NCI-H524 (cell line): ENCODE measurements at regions not wholly inside any gene's neighbourhood (a gene's known extent, or its start where the extent isn't known, plus 50 kb on each side); places are given as distances from the start of the nearest gene placed in this dataset.
A peak's percentile ranks its signal among the peaks of the same experiment; 100 is the strongest.

Source experiments
- DNase-seq, 2 experiments: peaks; one replicate each; lab custom pipeline; 2025; lab: John Stamatoyannopoulos, UW

DNA sequence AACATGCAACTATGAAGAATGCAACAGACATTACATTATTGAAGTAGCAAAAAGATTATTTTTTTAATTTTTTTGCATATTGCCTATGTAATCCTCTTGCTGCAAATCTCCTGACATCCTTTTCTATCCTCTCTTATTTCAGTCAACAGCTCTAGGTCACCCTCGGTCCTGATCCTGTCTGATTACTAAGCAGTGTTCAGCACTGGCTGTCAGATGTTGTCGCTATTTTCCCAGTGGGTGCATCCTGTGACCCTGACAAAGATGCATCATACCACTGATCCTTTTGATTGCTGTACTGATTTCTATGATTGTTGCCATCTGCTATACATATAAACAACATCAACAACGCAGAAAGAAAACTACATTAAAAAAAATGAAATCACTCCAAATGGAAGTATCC is 443.7 kb upstream of the PRR20A start:
- no peak for DNase-seq

DNA sequence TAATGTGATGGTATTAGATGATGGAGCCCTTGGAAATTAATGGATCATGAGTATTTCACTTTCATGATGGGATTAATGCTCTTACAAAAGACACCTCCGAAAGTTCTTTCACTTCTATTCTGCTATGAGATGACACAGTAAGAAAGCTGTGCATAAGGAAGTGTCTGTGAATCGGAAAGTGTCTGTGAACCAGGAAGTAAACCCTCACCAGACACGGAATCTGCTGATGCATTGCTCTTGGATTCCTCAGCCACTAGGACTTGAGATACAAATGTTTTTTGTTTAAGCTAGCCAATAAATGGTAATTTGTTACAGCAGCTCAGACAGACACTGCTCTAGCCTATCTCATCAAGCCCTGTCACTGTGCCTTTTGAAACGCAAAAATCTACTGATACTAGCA is 440.4 kb upstream of the PRR20A start:
- no peak for DNase-seq

DNA sequence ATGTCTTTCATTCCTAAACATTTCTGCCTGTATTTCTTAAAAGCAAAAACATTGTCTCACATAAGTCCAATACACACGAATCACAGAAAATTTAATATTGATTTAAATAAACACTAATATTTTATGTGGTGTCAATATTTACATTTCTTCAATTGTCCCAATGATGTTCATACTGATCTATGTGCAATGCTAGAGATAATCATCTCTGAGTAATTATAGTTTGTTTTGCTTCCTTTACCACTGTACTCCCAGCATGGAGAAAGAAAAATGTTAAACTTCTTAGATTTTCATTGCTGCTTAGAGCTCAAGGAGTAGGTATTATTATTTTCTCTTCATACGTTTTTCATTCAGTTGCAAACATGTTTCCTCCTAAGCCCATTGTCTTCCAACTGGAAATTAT is 434.2 kb upstream of the PRR20A start:
- no peak for DNase-seq

DNA sequence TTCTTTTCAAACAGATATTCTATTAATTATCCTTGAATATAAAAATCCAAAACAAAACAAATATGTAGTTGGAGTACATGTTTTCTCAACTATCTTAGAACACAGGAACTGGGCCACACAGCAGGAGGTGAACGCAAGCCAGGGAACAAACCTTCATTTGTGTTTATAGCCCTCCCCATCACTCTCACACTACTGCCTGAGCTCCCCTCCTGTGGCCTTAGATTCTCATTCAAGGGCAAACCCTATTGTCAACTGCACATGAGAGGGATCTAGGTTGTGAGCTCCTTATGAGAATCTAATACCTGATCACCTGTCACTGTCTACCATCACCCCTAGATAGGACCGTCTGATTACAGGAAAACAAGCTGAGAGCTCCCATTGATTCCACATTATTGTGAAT is 427.1 kb upstream of the PRR20A start:
- no peak for DNase-seq

DNA sequence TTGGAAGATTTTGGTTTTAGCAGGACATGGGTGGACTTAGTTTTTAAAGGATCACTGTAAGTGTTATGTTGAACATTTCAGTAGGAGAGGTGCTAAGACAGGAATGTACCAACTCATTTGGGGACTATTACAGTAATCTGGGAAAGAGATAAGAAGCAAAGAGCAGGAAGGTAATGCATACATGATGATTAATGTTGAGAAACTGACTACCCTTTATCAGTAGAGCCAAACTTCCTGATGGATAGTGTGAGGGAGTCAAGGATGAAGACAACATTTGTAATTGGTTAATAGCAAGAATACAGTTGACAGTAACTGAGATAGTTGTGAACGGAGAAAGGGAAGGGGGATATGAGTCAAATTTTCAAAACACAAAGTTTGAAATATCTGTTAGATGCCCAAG is 421.9 kb upstream of the PRR20A start:
- DNase-seq: no peak

DNA sequence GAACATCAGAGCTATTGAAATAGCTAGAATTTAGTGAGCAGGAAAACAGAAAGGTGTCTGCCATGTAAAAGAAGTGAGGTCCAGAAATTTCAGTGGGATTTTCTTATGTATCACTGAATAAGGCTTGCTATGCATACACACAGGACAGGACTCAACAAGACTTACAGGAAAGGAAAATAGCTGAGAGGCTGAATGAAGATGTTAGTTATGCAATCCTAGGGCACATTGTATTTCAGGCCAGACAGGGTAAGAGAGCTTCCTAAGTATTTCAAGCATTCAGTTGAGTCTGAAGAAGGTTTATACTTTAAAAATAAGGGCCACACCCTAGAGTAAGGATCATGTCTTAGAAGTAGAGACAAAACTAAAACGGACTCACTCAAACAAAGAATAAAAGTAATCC is 419.9 kb upstream of the PRR20A start:
- no peak for DNase-seq

DNA sequence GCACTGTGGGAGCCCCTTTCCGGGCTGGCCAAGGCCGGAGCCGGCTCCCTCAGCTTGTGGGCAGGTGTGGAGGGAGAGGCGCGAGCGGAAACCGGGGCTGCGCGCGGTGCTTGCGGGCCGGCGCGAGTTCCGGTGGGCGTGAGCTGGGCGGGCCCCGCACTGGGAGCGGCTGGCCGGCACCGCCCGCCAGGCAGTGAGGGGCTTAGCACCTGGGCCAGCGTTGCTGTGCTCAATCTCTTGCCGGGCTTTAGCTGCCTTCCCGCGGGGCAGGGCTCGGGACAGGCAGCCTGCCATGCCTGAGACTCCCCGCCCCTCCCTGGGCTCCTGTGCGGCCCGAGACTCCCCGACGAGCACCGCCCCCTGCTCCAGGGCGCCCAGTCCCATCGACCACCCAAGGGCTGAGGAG is 405.2 kb upstream of the PRR20A start:
- no peak for DNase-seq

DNA sequence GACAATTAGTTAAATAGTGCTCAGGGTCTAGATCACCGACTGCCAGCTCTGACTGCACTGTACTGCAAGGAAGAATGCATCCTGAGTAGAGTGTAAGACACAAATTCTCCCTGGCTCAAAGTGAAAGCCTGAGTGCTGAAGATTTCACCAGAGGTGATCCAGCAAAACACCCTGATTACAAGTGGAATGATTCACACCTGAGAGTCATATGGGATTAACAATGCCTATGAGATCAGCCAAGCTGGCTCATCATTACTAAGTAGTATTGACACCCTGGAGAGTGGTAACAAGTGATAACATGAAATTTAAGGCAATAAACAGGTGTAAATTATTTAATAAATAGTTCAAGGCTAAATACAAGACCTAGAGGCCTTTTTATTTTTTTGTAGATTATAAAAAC is 403.8 kb upstream of the PRR20A start:
- no peak for DNase-seq

DNA sequence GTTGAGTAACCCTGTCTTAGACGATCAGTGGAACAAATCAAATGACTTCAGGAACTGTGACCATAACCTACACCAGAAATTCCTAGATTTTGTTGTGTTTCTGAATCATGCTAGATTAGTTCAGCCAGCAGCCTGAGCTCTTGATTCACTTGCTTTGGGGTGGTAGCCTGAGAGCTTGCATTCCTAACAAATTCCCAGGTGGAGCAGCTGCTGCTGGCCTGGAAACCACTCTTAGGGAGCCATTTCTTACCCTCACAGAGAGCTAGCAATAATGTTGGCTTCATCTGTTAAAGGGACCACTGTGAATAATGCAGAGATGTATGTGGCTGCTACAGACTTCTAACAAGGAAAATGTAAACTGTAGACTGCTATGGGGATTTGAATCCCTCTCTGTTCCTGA is 388.1 kb upstream of the PRR20A start:
- no peak for DNase-seq

DNA sequence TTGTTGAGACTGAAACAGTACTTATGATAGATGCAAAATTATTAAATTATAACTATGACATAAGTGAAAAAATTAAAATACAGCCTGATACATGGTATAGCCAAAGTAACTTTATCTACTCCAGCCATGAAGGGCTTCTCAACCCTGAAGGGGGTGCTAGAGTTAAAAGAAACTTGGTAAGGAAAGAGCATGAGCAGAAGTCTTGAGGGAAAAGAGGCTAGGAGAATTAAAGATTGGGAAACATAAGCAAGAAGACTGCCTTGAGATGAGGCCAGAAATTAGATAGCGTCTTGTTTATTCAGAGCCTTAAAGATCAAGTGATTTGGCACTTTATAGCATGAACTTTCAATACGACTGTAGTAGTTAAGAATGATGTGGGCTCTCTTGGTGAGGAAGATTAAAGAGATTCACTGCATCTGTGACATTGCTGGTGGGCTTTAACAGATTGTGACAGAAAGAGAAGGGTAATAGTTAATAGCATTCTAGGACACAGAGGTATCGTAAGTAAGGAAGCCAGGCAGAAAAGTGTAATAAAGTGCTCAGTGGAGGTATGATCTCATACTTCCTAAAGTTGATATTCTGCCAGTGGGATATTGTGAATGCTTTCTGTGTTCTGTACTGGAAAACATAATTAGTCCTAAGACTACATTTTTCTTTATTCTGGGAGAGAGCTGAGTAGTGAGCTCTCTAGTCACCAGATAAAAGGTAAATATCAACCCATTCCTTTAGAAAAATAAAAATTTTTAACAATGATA is 385.4 kb upstream of the PRR20A start:
- DNase-seq: no peak

DNA sequence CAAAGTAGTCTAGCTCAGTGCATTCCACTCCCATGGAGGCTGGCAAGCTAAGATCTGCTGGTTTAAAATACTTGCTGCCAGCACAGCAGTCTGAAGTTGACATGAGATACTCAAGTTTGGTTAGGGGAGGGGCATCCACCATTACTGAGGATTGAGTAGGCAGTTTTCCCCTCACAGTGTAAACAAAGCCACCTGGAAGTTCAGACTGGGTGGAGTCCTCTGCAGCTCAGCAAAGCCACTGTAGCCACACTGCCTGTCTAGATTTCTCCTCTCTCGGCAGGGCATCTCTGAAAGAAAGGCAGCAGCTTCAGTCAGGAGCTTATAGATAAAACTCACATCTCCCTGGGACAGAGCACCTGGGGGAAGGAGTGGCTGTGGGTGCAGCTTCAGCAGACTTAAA is 377.4 kb upstream of the PRR20A start:
- peak in 1 of 2 experiments; percentile 5 for DNase-seq

DNA sequence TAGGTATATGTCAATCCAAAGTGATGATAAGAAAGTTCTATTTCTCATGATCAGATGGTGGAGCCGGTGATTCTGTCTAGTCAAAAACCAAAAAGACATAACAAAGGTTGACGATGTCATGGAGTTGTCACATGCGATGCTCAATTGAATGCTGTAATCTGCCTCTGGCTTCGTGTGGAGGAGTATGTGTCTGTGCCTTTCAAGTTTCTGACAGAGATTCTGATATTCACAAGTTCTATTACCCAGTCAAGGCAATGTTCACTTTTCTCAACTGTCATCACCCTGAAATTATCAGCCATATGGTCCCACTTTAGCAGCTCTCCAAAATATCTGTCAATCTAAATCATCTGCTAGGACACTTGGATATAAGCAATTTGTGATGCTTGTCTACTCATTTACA is 367.6 kb upstream of the PRR20A start:
- peak; percentile 61 to 81 for DNase-seq

DNA sequence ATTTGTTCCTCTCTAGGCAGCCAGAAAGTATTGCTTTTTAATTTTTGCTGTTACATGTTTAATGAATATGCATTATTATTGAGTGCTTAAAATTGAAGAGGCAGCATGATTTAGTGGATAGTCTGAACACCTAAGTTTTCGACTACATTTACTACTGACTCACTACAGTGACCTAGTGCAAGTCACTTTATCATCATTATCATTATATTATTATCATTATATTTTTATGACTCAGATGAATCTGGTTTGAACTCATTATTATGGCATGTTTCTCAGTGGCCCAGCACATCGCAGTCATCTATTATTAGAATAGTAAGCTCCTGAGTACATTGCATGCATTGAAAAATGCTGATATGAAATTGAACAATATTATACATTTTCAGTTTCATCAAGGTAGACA is 351.2 kb upstream of the PRR20A start:
- no peak for DNase-seq

DNA sequence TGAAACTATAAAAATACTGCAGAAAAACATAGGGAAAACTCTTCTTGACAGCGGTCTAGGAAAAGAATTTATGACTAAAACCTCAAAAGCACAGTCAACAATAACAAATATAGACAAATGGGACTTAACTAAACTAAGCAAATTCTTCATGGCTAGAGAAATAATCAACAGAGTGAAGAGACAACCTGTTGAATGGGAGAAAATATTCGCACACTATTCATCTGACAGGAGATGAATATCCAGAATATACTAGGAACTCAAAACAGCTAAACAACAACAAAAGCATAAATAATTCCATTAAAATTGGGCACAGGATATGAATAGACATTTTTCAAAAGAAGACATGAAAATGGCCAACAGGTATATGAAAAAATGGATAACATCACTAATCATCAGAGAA is 303.6 kb upstream of the PRR20A start:
- DNase-seq: no peak

DNA sequence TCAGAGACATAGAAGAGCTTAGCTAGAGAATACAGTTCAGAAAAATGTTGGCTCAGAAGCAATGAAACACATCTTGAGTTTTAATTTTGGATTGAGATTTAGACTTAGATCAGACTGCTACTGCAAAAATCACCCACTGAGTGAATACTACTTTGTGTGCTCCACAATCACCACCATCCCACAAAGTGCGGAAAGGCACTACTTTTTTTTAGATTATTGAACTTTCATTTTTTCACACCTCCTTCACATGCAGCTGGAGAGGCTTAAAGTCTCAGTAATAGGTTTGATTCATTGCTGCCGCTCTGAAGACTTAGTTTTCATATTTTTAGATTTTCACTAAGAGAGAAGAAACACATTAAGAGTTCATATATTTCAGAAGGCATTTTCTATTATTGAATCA is 289.9 kb upstream of the PRR20A start:
- DNase-seq: no peak

DNA sequence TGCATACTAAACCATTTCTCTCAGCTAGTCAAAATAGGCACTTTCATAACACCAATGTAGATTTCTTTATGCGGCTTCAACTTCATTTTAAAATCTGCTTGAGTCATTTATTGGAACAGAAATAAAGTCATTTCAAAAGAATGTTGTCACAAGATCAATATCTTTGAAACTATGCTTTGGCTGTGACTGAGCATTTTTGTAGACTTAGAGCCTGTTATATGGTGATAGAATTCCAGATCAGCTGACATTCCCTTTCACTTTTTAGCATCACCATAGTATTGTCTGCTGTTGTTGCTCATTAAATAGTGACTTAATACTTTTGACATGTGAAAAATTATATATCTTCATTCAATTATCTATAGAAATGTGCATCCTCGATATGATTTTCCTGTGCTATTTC is 279.2 kb upstream of the PRR20A start:
- no peak for DNase-seq

DNA sequence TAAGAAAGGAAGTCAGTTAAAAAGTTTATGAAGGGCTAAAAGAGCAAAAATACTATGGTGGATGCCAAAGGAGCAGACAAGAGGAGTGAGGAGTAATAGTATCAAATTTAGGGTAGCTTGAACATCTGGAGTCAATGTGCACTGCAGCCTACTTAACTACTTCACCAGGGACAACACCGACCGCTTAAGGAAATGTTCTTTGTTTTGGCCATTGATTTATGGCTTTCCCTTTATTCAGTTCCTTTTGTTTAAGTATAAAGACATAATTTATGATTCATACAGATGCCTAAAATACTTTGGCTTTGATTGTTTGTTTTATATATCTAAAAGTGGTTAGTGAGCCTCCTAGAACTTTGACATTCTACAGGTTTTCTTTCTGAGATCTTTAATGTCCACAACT is 276.3 kb upstream of the PRR20A start:
- no peak for DNase-seq

DNA sequence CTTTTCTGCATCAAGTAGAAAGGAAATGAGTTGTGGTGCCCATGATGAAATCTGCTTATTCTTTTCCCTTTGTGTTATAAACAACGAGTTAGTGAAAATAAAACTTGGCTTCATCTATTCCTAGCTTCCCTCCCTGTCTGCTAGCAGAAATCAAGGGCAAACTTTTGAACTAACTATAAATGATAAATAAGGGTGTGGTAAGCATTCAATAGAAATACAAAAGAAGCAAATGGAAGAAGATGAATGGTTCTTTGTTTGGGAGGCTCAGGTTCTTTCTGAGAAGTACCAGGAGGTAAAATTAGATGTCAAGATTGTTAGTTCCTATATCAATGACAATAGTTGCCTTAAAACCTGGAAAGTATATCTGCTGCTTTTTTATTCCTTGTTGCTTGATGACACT is 275.3 kb upstream of the PRR20A start:
- no peak for DNase-seq

DNA sequence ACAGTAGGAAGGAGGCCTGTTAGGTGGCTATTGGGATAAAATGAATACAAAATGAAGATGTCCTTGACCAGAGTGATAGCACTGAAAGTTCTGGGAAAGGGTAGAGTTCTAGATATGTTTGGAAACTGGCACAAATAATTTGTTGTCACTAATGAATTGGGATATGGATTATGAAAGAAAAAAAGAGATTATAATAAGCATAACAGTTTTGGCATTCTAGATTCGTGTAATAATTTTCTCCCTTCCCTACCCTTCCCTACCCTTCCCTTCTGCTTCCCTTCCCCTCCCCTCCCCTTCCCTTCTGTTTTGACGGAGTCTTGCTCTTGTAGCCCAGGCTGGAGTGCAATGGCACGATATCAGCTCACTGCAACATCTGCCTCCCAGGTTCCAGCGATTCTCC is 271.0 kb upstream of the PRR20A start:
- no peak for DNase-seq

DNA sequence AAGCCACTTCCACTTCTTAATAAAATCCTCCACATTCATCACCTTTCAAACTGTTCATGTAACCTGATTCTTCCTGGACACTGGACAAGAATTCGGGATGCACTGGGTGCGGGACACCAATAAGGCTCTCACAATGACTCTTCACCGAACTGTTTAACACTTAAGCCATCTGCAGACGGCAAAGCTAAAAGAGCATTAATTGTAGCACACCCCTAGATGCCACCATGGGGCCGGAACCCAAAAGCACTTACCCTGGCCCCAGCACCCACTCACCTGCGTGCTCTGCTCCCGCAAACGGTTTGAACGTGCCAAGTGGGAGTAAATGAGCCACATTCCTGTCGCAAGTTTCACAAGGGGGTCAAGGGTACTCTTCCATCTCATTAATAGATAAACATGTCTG is 254.3 kb upstream of the PRR20A start:
- peak; percentile 53 to 73 for DNase-seq

DNA sequence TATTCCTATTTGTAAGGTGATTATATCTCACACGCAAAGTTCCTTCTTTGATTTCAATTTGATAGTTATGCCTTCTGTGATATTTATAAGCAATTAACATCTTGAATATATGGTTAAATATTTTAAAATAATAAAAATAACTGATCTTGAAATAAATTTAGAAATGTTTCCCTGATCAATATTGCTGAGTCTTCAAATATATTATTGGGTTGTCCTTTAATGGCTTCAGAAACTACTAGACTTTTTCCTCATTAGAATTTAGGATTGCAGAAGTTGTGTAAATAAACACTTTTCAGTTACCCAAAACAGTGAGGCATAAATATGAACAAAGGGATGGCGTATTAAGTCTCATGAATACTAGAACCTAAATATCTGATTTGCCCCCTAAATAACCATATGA is 252.3 kb upstream of the PRR20A start:
- no peak for DNase-seq

DNA sequence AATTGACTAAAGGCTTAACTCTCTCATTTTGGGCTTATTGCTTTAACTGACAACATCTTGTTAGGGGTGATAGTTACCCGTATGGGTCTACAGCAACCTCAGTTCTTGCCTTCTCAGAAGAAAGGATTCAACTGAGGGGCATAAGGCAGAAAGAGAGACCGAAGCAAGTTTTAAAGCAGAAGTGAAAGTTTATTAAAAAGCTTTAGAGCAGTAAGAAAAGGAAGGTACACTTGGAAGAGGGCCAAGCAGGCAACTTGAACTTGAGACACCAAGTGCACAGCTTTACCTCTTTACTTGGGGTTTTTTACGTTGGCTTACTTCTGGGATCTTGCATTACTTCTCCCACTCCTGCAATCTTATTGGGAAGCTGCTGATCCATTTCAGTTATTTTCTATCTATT is 246.9 kb upstream of the PRR20A start:
- DNase-seq: no peak

DNA sequence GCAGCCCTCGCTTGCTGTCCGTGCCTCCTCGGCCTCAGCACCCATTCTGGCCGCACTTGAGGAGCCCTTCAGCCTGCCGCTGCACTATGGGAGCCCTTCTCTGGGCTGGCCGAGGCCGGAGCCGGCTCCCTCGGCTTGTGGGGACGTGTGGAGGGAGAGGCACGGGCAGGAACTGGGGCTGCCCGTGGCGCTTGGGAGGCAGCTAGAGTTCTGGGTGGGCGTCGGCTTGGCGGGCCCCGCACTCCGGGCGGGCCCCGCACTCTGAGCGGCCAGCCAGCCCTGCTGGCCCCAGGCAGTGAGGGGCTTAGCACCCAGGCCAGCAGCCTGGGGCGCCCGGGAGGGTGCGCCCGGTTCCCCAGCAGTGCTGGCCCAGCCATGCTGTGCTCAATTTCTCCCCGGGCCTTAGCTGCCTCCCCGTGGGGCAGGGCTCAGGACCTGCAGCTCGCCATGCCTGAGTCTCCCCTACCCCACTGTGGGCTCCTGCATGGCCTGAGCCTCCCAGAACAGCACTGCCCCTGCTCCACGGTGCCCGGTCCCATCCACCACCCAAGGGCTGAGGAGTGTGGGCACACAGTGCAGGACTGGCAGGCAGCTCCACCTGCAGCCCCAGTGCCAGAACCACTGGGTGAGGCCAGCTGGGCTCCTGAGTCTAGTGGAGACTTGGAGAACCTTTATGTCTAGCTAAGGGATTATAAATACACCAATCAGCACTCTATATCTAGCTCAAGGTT is 240.0 kb upstream of the PRR20A start:
- no peak for DNase-seq

DNA sequence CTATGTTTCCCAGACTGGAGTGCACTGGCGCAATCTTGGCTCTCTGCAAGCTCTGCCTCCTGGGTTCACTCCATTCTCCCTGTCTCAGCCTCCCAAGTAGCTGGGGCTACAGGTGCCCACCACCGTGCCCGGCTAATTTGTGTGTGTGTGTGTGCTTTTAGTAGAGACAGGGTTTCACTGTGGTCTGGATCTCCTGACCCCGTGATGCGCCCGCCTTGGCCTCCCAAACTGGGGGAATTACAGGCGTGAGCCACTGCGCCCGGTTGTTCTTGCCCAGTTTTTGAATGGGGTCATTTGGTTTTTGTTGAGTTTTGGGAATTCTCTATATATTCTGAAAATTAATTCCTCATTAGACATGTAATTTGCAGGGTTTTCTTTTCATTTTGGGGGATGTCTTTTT is 238.4 kb upstream of the PRR20A start:
- DNase-seq: no peak
